ENCODE measurements at regions not wholly inside any gene's neighbourhood (a gene's known extent, or its start where the extent isn't known, plus 50 kb on each side); places are given as distances from the start of the nearest gene placed in this dataset.

DNA sequence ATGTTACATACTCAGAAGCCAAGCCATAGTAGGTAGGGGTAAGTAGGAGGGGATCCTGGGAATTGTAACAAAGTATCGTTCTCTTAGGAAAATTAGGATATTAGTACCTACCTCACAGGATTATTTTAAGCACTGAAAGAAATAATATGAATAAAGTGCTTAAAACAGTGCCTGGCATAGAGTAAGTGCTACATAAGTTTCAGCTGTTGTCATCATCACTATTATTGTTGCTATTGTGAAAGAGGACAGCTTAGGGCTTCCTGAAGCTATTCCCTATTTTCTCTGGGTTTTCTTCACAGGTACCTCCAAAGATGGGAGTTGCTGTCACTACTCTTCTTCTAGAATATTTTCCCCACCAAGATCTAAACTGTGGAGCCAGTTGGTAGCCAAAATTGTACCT is 443.7 kb upstream of the FGF16 start:
- ChIA-PET CTCF (no interaction called here), POLR2A (no interaction called here)
- H3K27ac ChIP-seq (ENCODE audit: extremely low read depth, low read depth, low read length): no peak overlapping the region
- no peaks in the 10 kb centered on the region for H3K36me3 ChIP-seq (ENCODE audit: control insufficient read depth in 2 of 2, insufficient read depth in 1 of 2, low read length in 2 of 2)
- H3K4me1 ChIP-seq (ENCODE audit: control insufficient read depth, insufficient read depth, low read length): no peaks in the 10 kb centered on the region
- H3K4me3 ChIP-seq (ENCODE audit: low read depth, low read length): no peak overlapping the region
- no peak for TF ChIP-seq YY2 (tag by site-specific recombination; IDR thresholded peaks at IDR 0.05)
- H3K9me3 ChIP-seq (ENCODE audit: control insufficient read depth, insufficient read depth, low read depth, low read length): no peaks in the 10 kb centered on the region

DNA sequence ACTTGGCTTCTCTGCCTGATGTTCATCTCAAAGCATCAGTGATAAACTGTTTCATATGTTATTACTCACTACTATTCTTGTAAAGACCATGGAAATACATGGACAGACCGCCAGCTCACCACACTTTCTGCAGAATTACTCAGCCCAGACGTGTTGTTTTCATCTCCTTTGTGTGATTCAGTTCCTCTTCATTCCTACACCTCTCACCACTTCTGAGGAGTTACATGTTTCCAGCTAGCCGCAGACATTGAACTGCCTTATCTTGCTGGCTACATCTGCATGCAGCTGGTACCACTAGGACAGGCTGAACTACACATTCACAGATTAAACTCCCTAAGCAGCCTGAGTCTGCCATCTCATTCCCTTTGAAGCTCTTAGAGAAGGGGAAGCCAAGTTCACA is 443.2 kb upstream of the FGF16 start:
- ChIA-PET CTCF (no interaction called here), POLR2A (no interaction called here)
- Histone ChIP-seq H3K4me1 (ENCODE audit: control insufficient read depth, insufficient read depth, low read length) (no peaks in the 10 kb centered on the region), H3K36me3 (ENCODE audit: control insufficient read depth in 2 of 2, insufficient read depth in 1 of 2, low read length in 2 of 2) (no peaks in the 10 kb centered on the region), H3K9me3 (ENCODE audit: control insufficient read depth, insufficient read depth, low read depth, low read length) (no peaks in the 10 kb centered on the region), H3K4me3 (ENCODE audit: low read depth, low read length) (no peak overlapping the region), H3K27ac (ENCODE audit: extremely low read depth, low read depth, low read length) (no peak overlapping the region)
- TF ChIP-seq KLF9 (tag by site-specific recombination; IDR thresholded peaks at IDR 0.05; ENCODE audit: low read depth) (no peak), ZNF560 (tag by site-specific recombination; IDR thresholded peaks at IDR 0.05; ENCODE audit: borderline replicate concordance) (no peak), ZNF610 (tag by site-specific recombination; IDR thresholded peaks at IDR 0.05; ENCODE audit: borderline replicate concordance) (no peak), ZNF544 (tag by site-specific recombination; IDR thresholded peaks at IDR 0.05) (no peak), ZNF2 (tag by site-specific recombination; IDR thresholded peaks at IDR 0.05) (no peak), ZSCAN23 (tag by site-specific recombination; IDR thresholded peaks at IDR 0.05) (no peak)

DNA sequence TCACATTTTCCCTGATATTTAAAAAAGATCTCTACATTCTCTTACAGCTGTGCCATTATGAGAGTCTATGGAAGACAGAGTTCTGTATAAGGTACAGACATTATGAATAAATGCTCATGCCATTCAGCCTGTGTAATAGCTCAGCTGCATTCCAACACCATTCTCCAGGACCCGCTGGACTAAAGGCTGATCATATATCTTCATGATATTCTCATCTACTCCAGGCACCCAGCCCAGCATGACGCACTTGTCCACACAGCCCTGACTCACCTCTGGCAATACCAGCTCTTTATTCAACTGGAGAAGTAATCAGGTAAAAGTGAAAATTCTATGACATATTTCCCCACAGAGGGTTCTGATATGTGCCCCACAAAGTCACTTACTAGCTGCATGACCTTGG is 437.5 kb upstream of the FGF16 start:
- Histone ChIP-seq H3K9me3 (ENCODE audit: control insufficient read depth, insufficient read depth, low read depth, low read length) (no peaks in the 10 kb centered on the region), H3K4me1 (ENCODE audit: control insufficient read depth, insufficient read depth, low read length) (no peaks in the 10 kb centered on the region), H3K36me3 (ENCODE audit: control insufficient read depth in 2 of 2, insufficient read depth in 1 of 2, low read length in 2 of 2) (no peaks in the 10 kb centered on the region), H3K4me3 (ENCODE audit: low read depth, low read length) (no peak overlapping the region), H3K27ac (ENCODE audit: extremely low read depth, low read depth, low read length) (no peak overlapping the region)
- ChIA-PET CTCF (interaction anchor here (0.8 kb wide), 1 partner anchor 49 kb away, joined by 4 read pairs; no protein-coding TSS in a partner anchor), POLR2A (no interaction called here)
- TF ChIP-seq GFI1B (tag by site-specific recombination; IDR thresholded peaks at IDR 0.05) (no peak), PRDM1 (tag by site-specific recombination; IDR thresholded peaks at IDR 0.05) (no peak)
- TF ChIP-seq, protein P1, sequence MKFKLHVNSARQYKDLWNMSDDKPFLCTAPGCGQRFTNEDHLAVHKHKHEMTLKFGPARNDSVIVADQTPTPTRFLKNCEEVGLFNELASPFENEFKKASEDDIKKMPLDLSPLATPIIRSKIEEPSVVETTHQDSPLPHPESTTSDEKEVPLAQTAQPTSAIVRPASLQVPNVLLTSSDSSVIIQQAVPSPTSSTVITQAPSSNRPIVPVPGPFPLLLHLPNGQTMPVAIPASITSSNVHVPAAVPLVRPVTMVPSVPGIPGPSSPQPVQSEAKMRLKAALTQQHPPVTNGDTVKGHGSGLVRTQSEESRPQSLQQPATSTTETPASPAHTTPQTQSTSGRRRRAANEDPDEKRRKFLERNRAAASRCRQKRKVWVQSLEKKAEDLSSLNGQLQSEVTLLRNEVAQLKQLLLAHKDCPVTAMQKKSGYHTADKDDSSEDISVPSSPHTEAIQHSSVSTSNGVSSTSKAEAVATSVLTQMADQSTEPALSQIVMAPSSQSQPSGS (tag by site-specific recombination; IDR thresholded peaks at IDR 0.05; ENCODE audit: low read depth): no peak
- TF ChIP-seq, protein P2, sequence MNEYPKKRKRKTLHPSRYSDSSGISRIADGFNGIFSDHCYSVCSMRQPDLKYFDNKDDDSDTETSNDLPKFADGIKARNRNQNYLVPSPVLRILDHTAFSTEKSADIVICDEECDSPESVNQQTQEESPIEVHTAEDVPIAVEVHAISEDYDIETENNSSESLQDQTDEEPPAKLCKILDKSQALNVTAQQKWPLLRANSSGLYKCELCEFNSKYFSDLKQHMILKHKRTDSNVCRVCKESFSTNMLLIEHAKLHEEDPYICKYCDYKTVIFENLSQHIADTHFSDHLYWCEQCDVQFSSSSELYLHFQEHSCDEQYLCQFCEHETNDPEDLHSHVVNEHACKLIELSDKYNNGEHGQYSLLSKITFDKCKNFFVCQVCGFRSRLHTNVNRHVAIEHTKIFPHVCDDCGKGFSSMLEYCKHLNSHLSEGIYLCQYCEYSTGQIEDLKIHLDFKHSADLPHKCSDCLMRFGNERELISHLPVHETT (tag by site-specific recombination; IDR thresholded peaks at IDR 0.05): no peak
- TF ChIP-seq, protein P3, sequence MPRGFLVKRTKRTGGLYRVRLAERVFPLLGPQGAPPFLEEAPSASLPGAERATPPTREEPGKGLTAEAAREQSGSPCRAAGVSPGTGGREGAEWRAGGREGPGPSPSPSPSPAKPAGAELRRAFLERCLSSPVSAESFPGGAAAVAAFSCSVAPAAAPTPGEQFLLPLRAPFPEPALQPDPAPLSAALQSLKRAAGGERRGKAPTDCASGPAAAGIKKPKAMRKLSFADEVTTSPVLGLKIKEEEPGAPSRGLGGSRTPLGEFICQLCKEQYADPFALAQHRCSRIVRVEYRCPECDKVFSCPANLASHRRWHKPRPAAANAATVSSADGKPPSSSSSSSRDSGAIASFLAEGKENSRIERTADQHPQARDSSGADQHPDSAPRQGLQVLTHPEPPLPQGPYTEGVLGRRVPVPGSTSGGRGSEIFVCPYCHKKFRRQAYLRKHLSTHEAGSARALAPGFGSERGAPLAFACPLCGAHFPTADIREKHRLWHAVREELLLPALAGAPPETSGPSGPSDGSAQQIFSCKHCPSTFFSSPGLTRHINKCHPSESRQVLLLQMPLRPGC (tag by site-specific recombination; IDR thresholded peaks at IDR 0.05): no peak

DNA sequence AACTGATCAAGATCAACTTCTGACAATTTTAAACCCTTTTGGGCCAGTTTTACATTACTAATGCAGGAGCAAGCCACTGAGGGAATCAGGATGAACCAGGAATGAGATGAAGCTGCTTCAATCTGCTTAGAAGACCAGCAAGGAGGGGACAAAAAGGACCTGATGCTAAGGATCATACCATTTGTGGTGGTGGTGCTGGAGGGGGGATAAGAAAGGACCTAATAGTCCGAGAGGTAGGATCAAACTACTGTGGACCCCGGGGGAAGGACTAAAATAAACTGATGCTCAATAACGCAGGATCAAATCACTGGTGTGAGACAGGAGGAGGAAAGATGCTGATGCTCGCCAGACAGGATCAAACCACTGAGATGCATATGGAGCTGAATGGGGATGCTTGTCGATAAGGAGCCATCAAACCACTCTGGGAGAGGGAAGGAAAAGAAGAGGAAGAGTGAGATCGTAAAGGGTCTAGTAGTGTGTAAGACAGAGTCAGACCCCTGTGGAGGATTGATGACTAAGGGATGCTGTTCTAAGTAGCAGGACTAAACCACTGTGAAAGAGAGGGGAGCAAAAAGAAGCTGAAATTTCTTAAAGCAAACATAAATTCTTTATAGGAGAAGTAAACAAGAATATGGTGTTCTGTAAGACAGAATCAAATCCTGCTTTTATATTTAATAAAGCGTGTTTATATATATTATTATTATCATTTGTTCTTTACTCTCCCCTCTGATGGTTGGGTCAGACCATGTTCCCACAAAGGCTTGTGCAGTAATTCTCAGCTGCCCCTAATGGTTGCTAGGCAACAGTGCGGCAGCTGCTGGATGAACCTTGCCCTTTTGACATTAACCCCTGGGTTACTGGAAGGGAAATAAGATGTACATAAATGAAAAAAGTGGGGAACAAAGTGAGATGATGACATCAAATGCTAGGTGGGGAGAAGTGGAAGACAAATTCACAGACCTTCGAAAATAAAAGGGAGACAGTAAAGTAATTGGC is 432.5 kb upstream of the FGF16 start:
- no peaks in the 10 kb centered on the region for H3K4me1 ChIP-seq (ENCODE audit: control insufficient read depth, insufficient read depth, low read length)
- H3K9me3 ChIP-seq (ENCODE audit: control insufficient read depth, insufficient read depth, low read depth, low read length): no peaks in the 10 kb centered on the region; the same call in 1 of the 2 replicates
- CTCF ChIA-PET: interaction anchor here (0.7 kb wide), 1 partner anchor 164 kb away, joined by 3 read pairs; no protein-coding TSS in a partner anchor
- no peaks in the 10 kb centered on the region for H3K36me3 ChIP-seq (ENCODE audit: control insufficient read depth in 2 of 2, insufficient read depth in 1 of 2, low read length in 2 of 2)
- no peak overlapping the region for H3K4me3 ChIP-seq (ENCODE audit: low read depth, low read length)
- TF ChIP-seq, protein P4, sequence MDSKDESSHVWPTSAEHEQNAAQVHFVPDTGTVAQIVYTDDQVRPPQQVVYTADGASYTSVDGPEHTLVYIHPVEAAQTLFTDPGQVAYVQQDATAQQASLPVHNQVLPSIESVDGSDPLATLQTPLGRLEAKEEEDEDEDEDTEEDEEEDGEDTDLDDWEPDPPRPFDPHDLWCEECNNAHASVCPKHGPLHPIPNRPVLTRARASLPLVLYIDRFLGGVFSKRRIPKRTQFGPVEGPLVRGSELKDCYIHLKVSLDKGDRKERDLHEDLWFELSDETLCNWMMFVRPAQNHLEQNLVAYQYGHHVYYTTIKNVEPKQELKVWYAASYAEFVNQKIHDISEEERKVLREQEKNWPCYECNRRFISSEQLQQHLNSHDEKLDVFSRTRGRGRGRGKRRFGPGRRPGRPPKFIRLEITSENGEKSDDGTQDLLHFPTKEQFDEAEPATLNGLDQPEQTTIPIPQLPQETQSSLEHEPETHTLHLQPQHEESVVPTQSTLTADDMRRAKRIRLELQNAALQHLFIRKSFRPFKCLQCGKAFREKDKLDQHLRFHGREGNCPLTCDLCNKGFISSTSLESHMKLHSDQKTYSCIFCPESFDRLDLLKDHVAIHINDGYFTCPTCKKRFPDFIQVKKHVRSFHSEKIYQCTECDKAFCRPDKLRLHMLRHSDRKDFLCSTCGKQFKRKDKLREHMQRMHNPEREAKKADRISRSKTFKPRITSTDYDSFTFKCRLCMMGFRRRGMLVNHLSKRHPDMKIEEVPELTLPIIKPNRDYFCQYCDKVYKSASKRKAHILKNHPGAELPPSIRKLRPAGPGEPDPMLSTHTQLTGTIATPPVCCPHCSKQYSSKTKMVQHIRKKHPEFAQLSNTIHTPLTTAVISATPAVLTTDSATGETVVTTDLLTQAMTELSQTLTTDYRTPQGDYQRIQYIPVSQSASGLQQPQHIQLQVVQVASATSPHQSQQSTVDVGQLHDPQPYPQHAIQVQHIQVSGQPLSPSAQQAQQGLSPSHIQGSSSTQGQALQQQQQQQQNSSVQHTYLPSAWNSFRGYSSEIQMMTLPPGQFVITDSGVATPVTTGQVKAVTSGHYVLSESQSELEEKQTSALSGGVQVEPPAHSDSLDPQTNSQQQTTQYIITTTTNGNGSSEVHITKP (tag by site-specific recombination; IDR thresholded peaks at IDR 0.05): peak; percentile 50
- no peak for TF ChIP-seq ZNF621 (tag by site-specific recombination; IDR thresholded peaks at IDR 0.05)
- H3K27ac ChIP-seq (ENCODE audit: extremely low read depth, low read depth, low read length): no peak overlapping the region
- POLR2A ChIA-PET: no interaction called here
